ENCODE measurements at regions not wholly inside any gene's neighbourhood (a gene's known extent, or its start where the extent isn't known, plus 50 kb on each side); places are given as distances from the start of the nearest gene placed in this dataset.

GRCh38 chr4:122328893-122329292, 49.9 kb upstream of the ADAD1 start:
- no peak overlapping the region for H2AFZ ChIP-seq (ENCODE audit: low read depth, low read length)
- H3K4me2 ChIP-seq (ENCODE audit: low read length), result no peak overlapping the region
- H3K4me3 ChIP-seq (ENCODE audit: low read length), result no peak overlapping the region
- no peaks in the 10 kb centered on the region for H3K9me2 ChIP-seq (ENCODE audit: insufficient read depth, low read length)
- no peaks in the 10 kb centered on the region for H4K20me1 ChIP-seq (ENCODE audit: insufficient read depth)
- no peak overlapping the region for H3K9ac ChIP-seq (ENCODE audit: low read length)
- H3K79me2 ChIP-seq (replicated peaks; ENCODE audit: insufficient read depth, low read length), result no peaks in the 10 kb centered on the region
- H3K9me3 ChIP-seq (ENCODE audit: low read length), result no peaks in the 10 kb centered on the region
- no peaks in the 10 kb centered on the region for H3F3A ChIP-seq (ENCODE audit: insufficient read depth, low read length, poor library complexity, severe bottlenecking)
- no peaks in the 10 kb centered on the region for H3K27me3 ChIP-seq (ENCODE audit: insufficient read depth, low read depth, low read length)
- no peak overlapping the region for H3K27ac ChIP-seq (ENCODE audit: low read length)
- TF ChIP-seq POLR2AphosphoS5 (IDR thresholded peaks at IDR 0.05) (no peak), CTCF (IDR thresholded peaks at IDR 0.05; ENCODE audit: poor library complexity, severe bottlenecking) (no peak), EP300 (conservative IDR thresholded peaks at IDR 0.05; ENCODE audit: poor library complexity, severe bottlenecking) (no peak), MXI1 (conservative IDR thresholded peaks at IDR 0.05; ENCODE audit: poor library complexity, severe bottlenecking) (no peak), RAD21 (conservative IDR thresholded peaks at IDR 0.05) (no peak), SMC3 (conservative IDR thresholded peaks at IDR 0.05; ENCODE audit: poor library complexity) (no peak)
- TF ChIP-seq, protein P1, sequence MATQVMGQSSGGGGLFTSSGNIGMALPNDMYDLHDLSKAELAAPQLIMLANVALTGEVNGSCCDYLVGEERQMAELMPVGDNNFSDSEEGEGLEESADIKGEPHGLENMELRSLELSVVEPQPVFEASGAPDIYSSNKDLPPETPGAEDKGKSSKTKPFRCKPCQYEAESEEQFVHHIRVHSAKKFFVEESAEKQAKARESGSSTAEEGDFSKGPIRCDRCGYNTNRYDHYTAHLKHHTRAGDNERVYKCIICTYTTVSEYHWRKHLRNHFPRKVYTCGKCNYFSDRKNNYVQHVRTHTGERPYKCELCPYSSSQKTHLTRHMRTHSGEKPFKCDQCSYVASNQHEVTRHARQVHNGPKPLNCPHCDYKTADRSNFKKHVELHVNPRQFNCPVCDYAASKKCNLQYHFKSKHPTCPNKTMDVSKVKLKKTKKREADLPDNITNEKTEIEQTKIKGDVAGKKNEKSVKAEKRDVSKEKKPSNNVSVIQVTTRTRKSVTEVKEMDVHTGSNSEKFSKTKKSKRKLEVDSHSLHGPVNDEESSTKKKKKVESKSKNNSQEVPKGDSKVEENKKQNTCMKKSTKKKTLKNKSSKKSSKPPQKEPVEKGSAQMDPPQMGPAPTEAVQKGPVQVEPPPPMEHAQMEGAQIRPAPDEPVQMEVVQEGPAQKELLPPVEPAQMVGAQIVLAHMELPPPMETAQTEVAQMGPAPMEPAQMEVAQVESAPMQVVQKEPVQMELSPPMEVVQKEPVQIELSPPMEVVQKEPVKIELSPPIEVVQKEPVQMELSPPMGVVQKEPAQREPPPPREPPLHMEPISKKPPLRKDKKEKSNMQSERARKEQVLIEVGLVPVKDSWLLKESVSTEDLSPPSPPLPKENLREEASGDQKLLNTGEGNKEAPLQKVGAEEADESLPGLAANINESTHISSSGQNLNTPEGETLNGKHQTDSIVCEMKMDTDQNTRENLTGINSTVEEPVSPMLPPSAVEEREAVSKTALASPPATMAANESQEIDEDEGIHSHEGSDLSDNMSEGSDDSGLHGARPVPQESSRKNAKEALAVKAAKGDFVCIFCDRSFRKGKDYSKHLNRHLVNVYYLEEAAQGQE (IDR thresholded peaks at IDR 0.05; ENCODE audit: borderline replicate concordance), result no peak
- peaks cover 10% of the 10 kb centered on the region for H3K36me3 ChIP-seq (ENCODE audit: insufficient read depth, low read length)

Data from neural cell (in vitro differentiated cells).